ENCODE measurements at regions not wholly inside any gene's neighbourhood (a gene's known extent, or its start where the extent isn't known, plus 50 kb on each side); places are given as distances from the start of the nearest gene placed in this dataset.

DNA sequence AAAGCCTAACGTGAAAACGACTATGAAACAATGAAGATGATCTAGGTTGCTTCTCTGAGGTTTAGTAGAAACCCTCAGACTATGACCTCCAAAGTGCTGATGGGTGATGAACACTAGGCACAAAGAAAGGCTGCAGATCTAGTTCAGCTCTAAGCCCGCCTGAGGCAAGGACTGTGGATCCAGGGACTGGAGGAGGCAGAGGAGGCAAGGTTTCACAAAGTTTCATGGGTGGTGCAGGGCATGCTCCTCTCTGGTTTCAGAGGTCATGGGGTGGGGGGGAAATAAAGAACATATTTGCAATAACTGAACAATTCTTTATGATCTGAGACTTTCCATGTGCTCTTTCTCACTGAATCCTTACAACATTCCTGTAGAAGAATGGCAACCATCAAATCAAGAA, 679.2 kb downstream of the NTRK3 start:
- TF ChIP-seq POLR2A (IDR thresholded peaks at IDR 0.05): no peak
- TF ChIP-seq, protein P1, sequence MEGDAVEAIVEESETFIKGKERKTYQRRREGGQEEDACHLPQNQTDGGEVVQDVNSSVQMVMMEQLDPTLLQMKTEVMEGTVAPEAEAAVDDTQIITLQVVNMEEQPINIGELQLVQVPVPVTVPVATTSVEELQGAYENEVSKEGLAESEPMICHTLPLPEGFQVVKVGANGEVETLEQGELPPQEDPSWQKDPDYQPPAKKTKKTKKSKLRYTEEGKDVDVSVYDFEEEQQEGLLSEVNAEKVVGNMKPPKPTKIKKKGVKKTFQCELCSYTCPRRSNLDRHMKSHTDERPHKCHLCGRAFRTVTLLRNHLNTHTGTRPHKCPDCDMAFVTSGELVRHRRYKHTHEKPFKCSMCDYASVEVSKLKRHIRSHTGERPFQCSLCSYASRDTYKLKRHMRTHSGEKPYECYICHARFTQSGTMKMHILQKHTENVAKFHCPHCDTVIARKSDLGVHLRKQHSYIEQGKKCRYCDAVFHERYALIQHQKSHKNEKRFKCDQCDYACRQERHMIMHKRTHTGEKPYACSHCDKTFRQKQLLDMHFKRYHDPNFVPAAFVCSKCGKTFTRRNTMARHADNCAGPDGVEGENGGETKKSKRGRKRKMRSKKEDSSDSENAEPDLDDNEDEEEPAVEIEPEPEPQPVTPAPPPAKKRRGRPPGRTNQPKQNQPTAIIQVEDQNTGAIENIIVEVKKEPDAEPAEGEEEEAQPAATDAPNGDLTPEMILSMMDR (IDR thresholded peaks at IDR 0.05 in 4 of 5, conservative IDR thresholded peaks at IDR 0.05 in 1 of 5): no peak
